AG09309 (cell line): ENCODE measurements at regions not wholly inside any gene's neighbourhood (a gene's known extent, or its start where the extent isn't known, plus 50 kb on each side); places are given as distances from the start of the nearest gene placed in this dataset.

Experiments
- DNase-seq: peaks from one replicate; pipeline ENCODE4 v3.0.0-alpha.2; 2010; ENCODE audit warnings: low read depth
- H3K4me3 ChIP-seq: 2 replicates; pipeline ENCODE4 v1.5.1; 2011; ENCODE audit warnings: mild to moderate bottlenecking, low read depth, low read length, moderate library complexity; ENCODE audit not compliant: control insufficient read depth
- CTCF ChIP-seq: IDR thresholded peaks from 2 replicates; pipeline ENCODE4 v1.5.1; 2011; ENCODE audit warnings: mild to moderate bottlenecking, low read depth, low read length, inconsistent platforms; ENCODE audit not compliant: insufficient read depth, control insufficient read depth; ENCODE audit errors: missing control alignments

DNA sequence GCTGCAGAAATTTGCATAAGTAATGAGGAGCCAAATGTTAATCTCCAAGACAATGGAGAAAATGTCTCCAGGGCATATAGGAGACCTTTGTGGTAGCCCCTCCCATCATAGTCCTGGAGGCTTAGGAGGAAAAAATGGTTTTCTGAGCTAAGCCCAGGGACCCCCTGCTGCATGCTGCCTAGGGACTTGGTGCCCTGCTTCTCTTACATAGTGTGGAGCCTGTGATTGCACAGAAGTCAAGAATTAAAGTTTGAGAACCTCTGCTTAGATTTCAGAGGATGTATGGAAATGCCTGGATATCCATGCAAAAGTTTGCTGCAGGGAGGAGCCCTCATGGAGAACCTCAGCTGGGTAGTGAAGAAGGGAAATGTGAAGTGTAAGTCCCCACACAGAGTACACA, 379.4 kb upstream of the TACR3 start:
- no peak for TF ChIP-seq CTCF
- H3K4me3 ChIP-seq = no peak overlapping the region
- DNase-seq = no peak

DNA sequence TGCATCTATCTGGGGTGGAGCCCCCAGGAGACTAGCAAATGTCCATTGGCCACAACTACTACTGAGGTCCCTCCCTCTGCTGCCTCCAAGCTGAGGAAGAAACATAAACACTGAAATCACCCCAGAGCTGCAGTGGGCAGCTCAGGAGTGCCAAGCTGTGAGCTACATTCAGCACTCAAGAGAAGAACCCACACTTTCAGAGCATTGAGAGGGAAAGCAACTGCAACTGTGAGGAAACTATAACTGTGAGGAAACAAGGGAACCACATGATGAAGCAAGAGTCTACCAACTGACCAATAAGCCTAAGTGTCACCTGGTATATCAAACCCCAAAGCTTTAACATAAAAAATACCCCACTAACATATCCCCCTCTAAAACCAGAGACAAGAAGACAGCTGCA, 373.5 kb upstream of the TACR3 start:
- TF ChIP-seq CTCF = no peak
- DNase-seq = no peak
- H3K4me3 ChIP-seq = no peak overlapping the region

- no peak for DNase-seq
- TF ChIP-seq CTCF = no peak
- H3K4me3 ChIP-seq = no peak overlapping the region
Measured at GRCh38 chr4:104073229-104073628, 353.4 kb upstream of the TACR3 start.

- no peak for TF ChIP-seq CTCF
- no peak overlapping the region for H3K4me3 ChIP-seq
- DNase-seq = no peak
Measured at GRCh38 chr4:104066533-104066932, 346.7 kb upstream of the TACR3 start.

GRCh38 chr4:104064646-104065577, 345.1 kb upstream of the TACR3 start:
- H3K4me3 ChIP-seq = no peak overlapping the region
- no peak for DNase-seq
- TF ChIP-seq CTCF = no peak

DNA sequence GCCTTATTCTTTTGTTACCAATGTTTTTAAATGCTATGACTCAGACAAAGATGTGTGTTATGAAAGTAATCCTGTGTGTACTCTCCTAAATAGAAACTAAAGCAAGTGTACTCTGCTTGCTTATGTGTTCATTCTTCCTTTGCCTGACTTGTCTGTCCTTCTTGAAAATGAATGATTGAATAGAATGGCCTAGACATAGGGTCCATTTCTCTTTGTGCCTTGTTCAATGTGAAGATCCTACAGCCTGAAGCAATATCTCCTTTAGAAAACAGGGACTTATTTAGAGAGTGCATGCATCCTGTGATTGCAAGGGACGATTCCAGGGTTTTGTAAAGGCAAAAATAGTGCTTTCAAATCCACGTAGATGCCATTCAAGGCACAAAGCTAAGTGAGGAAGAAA, 343.6 kb upstream of the TACR3 start:
- no peak for DNase-seq
- no peak overlapping the region for H3K4me3 ChIP-seq
- TF ChIP-seq CTCF = no peak
